GM18517 (cell line): ENCODE measurements at regions not wholly inside any gene's neighbourhood (a gene's known extent, or its start where the extent isn't known, plus 50 kb on each side); places are given as distances from the start of the nearest gene placed in this dataset.
"Not testable (repeated sequence)": the region's sequence is repeated elsewhere in the genome, so short reads cannot be mapped to it uniquely, and the experiment has no call there.

Source experiments
- ATAC-seq: cut with Tn5 transposase; IDR thresholded peaks from one replicate; pipeline ENCODE4 v1.9.1; 2021; ENCODE audit warnings: mild to moderate bottlenecking, moderate library complexity; ENCODE audit not compliant: unreplicated experiment

- no peak for ATAC-seq
Measured at GRCh38 chr2:16211341-16211740, 271.0 kb downstream of the MYCN start.

GRCh38 chr2:16210841-16211240 lies 270.5 kb downstream of the MYCN start:
- ATAC-seq = no peak

GRCh38 chr2:16209799-16210198 lies 269.4 kb downstream of the MYCN start:
- no peak for ATAC-seq

- no peak for ATAC-seq
Measured at GRCh38 chr2:16208921-16209320, 268.6 kb downstream of the MYCN start.

- ATAC-seq = no peak
Measured at GRCh38 chr2:16208241-16208797, 268.0 kb downstream of the MYCN start.

- no peak for ATAC-seq
Measured at GRCh38 chr2:16207611-16208010, 267.3 kb downstream of the MYCN start.

GRCh38 chr2:16207151-16207550 lies 266.8 kb downstream of the MYCN start:
- no peak for ATAC-seq

- no peak for ATAC-seq
Measured at GRCh38 chr2:16206191-16206944, 266.0 kb downstream of the MYCN start.

- no peak for ATAC-seq
Measured at GRCh38 chr2:16205631-16206030, 265.3 kb downstream of the MYCN start.

GRCh38 chr2:16204886-16205620 lies 264.7 kb downstream of the MYCN start:
- no peak for ATAC-seq

- ATAC-seq = no peak
Measured at GRCh38 chr2:16204251-16204650, 263.9 kb downstream of the MYCN start.

- no peak for ATAC-seq
Measured at GRCh38 chr2:16203691-16204090, 263.3 kb downstream of the MYCN start.

- no peak for ATAC-seq
Measured at GRCh38 chr2:16203069-16203468, 262.7 kb downstream of the MYCN start.

GRCh38 chr2:16202266-16203020 lies 262.1 kb downstream of the MYCN start:
- no peak for ATAC-seq

GRCh38 chr2:16201848-16202247 lies 261.5 kb downstream of the MYCN start:
- no peak for ATAC-seq

- ATAC-seq = no peak
Measured at GRCh38 chr2:16200554-16201193, 260.3 kb downstream of the MYCN start.

GRCh38 chr2:16199882-16200553 lies 259.7 kb downstream of the MYCN start:
- ATAC-seq = no peak

- not testable (repeated sequence) for ATAC-seq
Measured at GRCh38 chr2:16199241-16199640, 258.9 kb downstream of the MYCN start.

- no peak for ATAC-seq
Measured at GRCh38 chr2:16198166-16198912, 258.0 kb downstream of the MYCN start.
